HG03565 (cell line): ENCODE measurements at regions not wholly inside any gene's neighbourhood (a gene's known extent, or its start where the extent isn't known, plus 50 kb on each side); places are given as distances from the start of the nearest gene placed in this dataset.
"Not testable (repeated sequence)": the region's sequence is repeated elsewhere in the genome, so short reads cannot be mapped to it uniquely, and the experiment has no call there.

ENCODE experiments used
- ATAC-seq: cut with Tn5 transposase; IDR thresholded peaks from one replicate; pipeline ENCODE4 v1.9.1; 2021; ENCODE audit warnings: mild to moderate bottlenecking, moderate library complexity; ENCODE audit not compliant: unreplicated experiment

- no peak for ATAC-seq
Measured at GRCh38 chr13:22903925-22904324, 276.9 kb upstream of the SGCG start.

GRCh38 chr13:22915442-22916082, 265.2 kb upstream of the SGCG start:
- ATAC-seq, result no peak

GRCh38 chr13:22916276-22916675, 264.5 kb upstream of the SGCG start:
- ATAC-seq, result not testable (repeated sequence)

- ATAC-seq, result no peak
Measured at GRCh38 chr13:22925881-22926747, 254.7 kb upstream of the SGCG start.

GRCh38 chr13:22926748-22927400, 253.9 kb upstream of the SGCG start:
- ATAC-seq, result no peak

- not testable (repeated sequence) for ATAC-seq
Measured at GRCh38 chr13:22927845-22928244, 252.9 kb upstream of the SGCG start.

GRCh38 chr13:22929381-22930126, 251.2 kb upstream of the SGCG start:
- ATAC-seq, result no peak

GRCh38 chr13:22931576-22931975, 249.2 kb upstream of the SGCG start:
- no peak for ATAC-seq

- ATAC-seq, result not testable (repeated sequence)
Measured at GRCh38 chr13:22932632-22933412, 248.0 kb upstream of the SGCG start.

- no peak for ATAC-seq
Measured at GRCh38 chr13:22933571-22934181, 247.1 kb upstream of the SGCG start.

GRCh38 chr13:22934744-22935523, 245.8 kb upstream of the SGCG start:
- no peak for ATAC-seq

GRCh38 chr13:22936228-22936627, 244.6 kb upstream of the SGCG start:
- ATAC-seq, result no peak

GRCh38 chr13:22937241-22937640, 243.5 kb upstream of the SGCG start:
- no peak for ATAC-seq

GRCh38 chr13:22937953-22938352, 242.8 kb upstream of the SGCG start:
- ATAC-seq, result no peak

- no peak for ATAC-seq
Measured at GRCh38 chr13:22938576-22938975, 242.2 kb upstream of the SGCG start.

- no peak for ATAC-seq
Measured at GRCh38 chr13:22939157-22939556, 241.6 kb upstream of the SGCG start.

GRCh38 chr13:22940090-22940710, 240.6 kb upstream of the SGCG start:
- ATAC-seq, result no peak

GRCh38 chr13:22940736-22941135, 240.0 kb upstream of the SGCG start:
- no peak for ATAC-seq

GRCh38 chr13:22941495-22941894, 239.3 kb upstream of the SGCG start:
- ATAC-seq, result not testable (repeated sequence)
